GM21367 (cell line): ENCODE measurements at regions not wholly inside any gene's neighbourhood (a gene's known extent, or its start where the extent isn't known, plus 50 kb on each side); places are given as distances from the start of the nearest gene placed in this dataset.
"Not testable (repeated sequence)": the region's sequence is repeated elsewhere in the genome, so short reads cannot be mapped to it uniquely, and the experiment has no call there.

Experiments used
- ATAC-seq: cut with Tn5 transposase; IDR thresholded peaks from one replicate; pipeline ENCODE4 v1.9.1; 2021; ENCODE audit not compliant: unreplicated experiment

- ATAC-seq: no peak
Observed at GRCh38 chr18:22731398-22731797, 201.7 kb upstream of the RBBP8 start.

DNA sequence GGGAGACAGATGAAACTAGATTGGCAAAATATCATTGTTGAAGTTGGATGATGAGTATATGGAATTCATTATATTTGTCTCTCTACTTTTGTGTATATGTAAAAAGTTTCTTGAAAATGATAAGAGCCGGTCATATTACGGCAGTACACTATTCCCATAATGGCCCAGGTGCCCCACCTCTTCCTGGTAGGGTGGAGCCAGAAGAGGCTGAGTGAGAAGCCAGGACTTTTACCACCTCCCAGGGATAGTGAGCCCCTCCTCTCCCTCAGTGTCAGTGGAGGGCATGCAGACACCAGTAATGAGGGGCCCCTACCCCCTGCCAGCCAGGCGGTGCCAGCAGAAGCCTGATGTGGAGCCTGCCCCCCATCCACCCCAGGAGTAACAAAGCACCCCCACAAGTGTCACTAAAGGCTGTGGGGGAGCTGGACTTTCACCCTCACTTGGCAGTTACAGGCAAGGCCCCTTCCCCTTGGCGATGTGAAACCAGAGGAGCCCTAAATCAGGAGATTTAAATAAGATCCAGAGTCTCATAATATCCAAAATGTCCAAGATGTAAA is 198.9 kb upstream of the RBBP8 start:
- no peak for ATAC-seq

- no peak for ATAC-seq
Observed at GRCh38 chr18:22734791-22735627, 198.1 kb upstream of the RBBP8 start.

DNA sequence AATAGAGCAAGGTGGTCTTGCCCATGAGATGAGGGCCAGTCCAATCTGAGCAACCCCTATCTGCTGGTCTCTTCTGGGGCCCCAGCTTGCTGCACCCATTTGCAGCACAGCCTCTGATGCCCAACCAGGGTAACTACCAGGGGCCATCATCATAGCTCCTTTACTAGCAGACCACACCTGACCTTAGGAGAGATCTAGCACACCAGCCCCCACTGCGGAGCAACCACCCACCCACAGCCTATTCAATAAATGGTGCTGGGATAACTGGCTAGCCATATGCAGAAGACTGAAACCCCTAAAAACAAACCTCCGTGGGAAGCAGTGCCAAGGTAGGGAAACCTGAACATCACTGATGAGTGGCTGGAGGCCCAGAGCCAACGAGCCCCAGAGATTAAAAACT is 196.1 kb upstream of the RBBP8 start:
- ATAC-seq: no peak

GRCh38 chr18:22739061-22739642 is 194.0 kb upstream of the RBBP8 start:
- no peak for ATAC-seq

- ATAC-seq: no peak
Observed at GRCh38 chr18:22739789-22740188, 193.3 kb upstream of the RBBP8 start.

DNA sequence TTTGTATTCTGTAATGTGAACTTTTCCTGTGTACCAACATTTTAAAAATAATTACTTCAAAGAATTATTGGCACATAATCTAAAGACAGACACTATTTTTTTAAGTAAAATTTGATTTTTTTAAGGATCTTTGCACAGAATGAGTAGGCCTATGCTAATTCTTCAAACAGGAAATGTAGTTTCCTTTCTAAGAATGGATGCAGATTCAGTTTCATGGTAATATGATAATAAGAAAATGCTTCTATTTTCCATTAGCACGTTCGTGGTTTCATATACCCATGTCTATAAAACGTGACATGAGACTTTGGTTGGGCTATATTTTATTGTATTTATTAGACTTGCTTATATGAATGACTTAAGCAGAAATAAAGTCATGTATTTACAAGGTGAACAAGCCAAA is 191.8 kb upstream of the RBBP8 start:
- no peak for ATAC-seq

DNA sequence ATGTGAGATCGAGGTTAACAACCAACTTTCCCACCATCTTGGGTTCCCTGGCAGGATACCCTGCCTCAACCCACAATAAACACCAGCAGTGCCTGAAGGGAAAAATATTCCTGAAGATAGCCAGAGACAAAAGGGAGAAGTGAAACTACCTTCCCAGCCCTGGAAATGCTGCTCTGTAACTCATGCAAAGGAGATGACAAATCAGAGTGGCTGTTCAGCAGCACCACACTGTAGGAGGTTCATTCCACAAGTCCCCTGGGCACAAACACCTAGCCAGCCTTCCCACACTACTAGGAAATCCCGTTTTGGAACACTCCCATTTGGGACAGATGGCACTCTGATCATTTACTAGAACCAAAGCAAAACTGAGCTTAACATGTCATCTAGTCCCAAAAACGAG is 190.7 kb upstream of the RBBP8 start:
- no peak for ATAC-seq

DNA sequence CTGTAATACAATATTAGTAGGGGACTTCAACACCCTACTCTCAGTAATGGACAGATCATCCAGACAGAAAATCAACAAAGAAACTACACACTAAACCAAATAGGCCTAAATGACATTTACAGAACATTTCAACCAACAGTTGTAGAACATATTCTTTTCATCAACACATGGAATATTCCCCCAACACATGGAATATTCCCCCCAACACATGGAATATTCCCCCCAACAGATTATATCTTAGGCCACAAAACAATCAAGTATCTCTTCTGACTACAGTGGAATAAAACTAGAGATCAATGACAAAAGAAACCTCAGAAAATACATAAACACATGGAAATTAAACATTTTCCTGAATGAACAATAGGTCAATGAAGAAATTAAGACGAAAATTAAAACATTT is 187.2 kb upstream of the RBBP8 start:
- no peak for ATAC-seq

GRCh38 chr18:22752014-22752413 is 181.1 kb upstream of the RBBP8 start:
- no peak for ATAC-seq

DNA sequence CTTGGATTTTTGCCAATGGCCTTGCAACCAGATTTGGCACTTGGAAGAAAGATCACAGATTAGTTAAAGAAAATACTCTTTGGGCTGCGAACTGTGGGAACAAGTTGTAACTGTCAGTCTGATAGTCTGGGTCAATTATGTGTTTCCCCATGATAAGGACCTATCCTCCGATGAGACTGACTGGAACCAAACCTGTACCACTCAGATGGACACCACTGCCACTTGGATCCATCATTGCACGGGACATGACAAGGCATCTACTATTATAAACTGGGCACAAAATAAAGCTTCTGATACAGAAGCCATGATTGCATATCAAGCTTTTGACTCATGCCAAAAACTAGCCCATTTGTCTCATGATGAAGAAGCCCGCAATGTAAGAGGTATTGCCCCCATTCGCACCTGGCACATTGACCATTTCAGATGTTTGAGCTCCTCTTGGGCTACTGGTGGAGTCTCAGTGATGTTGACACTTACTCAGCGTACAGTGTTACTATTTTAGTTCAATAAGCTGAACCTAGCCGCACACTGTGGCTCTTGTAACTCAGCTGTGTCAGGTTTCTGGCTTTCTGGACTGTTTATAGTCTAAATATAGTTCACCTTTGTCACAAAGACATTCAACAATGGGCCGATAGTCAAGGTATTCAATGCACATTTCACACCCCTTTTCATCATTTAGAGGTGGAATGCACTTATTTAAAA is 179.8 kb upstream of the RBBP8 start:
- ATAC-seq: no peak

DNA sequence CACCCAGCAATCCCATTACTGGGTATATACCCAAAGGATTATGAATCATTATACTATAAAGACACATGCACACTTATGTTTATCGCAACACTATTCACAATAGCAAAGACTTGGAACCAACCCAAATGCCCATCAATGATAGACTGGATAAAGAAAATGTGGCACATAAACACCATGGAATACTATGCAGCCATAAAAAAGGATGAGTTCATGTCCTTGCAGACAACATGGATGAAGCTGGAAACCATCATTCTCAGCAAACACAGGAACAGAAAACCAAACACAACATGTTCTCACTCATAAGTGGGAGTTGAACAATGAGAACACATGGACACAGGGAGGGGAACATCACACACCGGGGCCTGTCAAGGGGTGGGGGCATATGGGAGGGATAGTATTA is 169.1 kb upstream of the RBBP8 start:
- ATAC-seq: not testable (repeated sequence)

DNA sequence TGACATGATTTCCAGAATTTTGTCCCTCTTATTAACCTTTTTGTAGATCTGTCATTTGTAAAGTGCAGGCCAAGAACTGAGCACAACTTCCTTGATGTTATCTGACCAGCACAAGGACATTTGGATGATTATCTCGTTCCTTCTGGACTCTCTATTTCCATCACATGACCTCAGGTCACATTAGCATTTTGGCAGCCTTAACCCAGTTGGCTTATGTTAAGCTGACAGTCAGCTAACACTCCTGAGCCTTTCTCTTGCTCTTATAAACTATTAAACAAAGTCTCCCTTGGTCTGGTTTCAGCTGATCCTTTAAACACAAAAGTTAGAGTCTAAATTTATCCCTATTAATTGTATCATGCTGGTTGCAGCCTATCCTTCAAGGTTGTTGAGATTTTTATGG is 167.2 kb upstream of the RBBP8 start:
- ATAC-seq: no peak

DNA sequence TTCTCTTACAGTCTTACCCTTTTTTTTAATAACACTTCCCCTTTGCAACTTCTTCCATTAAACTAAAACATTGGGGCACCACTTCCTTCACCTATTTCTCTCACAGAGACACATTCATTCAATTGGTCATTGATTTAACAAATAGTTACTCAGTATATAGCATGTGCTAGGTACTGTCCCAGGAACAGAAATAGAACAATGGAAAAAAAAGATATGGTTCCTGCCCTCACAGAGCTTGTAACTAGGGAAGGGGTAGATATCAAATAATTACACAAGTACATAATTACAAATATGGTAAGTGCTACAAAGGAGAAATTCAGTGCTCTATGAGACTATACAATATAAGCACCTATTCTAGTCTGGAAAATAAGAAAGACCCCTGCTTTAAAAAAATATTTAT is 165.5 kb upstream of the RBBP8 start:
- ATAC-seq: no peak

- no peak for ATAC-seq
Observed at GRCh38 chr18:22773944-22774343, 159.2 kb upstream of the RBBP8 start.

DNA sequence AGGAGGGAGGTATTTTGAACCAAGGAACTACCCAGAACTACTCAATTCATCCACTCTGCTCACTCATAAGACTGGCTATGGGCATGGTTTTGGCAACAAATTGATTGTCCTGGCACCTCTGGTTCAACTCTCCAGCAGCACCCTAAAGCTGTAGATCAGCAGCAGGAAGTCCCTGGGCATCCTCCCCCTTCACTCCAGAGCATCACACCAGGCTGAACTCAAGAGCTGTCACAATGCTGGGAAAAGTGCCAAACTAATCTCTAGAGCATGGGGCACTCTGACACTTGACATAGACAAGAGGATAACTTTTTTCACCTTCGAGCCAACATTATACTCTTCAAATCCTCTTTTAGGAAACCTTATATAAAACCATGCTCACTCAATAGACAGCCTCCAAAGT is 154.1 kb upstream of the RBBP8 start:
- ATAC-seq: no peak

DNA sequence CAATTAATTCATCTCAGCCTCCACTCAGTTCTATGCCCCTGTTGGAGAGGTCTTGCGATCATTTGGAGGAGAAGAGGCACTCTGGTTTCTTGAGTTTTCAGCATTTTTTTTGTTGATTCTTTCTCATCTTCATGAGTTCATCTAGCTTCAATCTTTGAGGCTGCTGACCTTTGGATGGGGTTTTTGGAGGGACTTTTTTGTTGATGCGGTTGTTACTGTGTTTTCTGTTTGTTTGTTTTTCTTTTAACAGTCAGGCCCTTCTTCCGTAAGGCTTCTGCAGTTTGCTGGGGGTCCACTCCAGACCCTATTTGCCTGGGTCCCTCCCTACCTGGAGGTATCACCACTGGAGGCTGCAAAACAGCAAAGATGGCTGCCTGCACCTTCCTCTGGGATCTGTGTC is 149.9 kb upstream of the RBBP8 start:
- no peak for ATAC-seq

DNA sequence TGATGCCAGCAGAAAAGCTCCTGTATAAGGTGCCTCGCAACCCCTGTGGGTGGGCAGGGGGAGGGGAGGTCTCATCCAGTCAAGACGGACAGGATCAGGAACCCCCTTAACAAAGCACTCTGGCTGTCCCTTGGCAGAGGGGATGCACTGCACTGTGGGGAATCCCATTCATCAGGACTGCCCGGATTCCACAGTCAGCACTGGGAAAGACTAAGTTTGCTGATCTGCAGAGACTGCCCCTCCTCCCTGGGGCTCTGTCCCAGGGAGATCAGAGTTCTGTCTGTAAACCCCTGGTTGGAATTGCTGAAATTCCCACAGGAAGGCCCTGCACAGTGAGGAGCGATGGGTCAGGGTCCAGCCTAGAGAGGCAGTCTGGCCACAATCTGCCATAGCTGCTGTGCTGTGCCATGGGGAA is 149.5 kb upstream of the RBBP8 start:
- ATAC-seq: no peak

- ATAC-seq: no peak
Observed at GRCh38 chr18:22789052-22789451, 144.1 kb upstream of the RBBP8 start.

- no peak for ATAC-seq
Observed at GRCh38 chr18:22789600-22789999, 143.5 kb upstream of the RBBP8 start.

DNA sequence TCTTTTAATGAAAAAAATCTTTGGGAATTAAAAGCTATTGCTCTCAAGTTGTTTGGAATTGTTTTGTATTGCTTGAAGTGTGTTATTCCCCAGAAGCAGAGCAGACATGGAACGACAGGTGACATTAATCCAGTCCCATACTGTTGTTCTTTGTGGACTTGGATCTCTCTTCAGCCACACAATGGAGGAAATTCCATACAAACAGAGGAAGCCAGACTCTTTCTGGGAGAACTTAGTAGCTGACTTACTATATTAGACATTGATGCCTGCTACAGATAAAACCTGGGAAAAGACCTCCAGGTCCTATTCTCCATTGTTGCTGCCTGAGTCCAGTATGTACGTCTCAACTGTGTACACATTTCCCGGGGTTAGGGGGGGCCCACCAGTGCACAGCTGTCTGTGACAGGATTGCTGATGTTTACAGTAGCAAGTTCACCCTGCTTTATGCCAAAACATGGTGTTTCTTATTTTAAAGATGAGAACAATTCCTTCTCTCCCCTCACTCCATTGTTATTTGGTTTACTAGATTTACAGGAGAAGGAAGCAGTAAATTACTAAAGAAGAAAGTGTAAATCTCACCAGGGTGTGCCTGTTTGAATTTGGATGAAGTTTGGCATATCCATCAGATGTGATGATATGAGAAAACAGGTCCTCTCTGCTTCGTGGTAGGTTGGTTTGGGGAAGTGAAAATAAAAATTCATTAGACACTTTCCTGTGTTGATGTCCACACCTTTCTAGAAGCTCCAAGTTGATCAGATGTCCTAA is 142.4 kb upstream of the RBBP8 start:
- no peak for ATAC-seq
